DND-41 (cell line): ENCODE measurements at regions not wholly inside any gene's neighbourhood (a gene's known extent, or its start where the extent isn't known, plus 50 kb on each side); places are given as distances from the start of the nearest gene placed in this dataset.

ENCODE experiments used
- ATAC-seq: fragments of 200-7000 bp; cut with Tn5 transposase; 3 replicates; pipeline ENCODE4 v1.9.1; 2021; ENCODE audit warnings: low read depth; ENCODE audit not compliant: insufficient read depth
- DNase-seq: peaks from one replicate; pipeline ENCODE4 v3.0.0-alpha.2; 2020
- H2AFZ ChIP-seq: 2 replicates; pipeline ENCODE4 v1.6.0; 2012; ENCODE audit warnings: low read depth, low read length
- H3K27ac ChIP-seq: 2 replicates; pipeline ENCODE4 v1.5.1; 2012; ENCODE audit warnings: low read length, inconsistent platforms
- H3K27me3 ChIP-seq: fragments of 200-600 bp; sonication (generic); 2 replicates; pipeline ENCODE4 v1.6.0; 2012; ENCODE audit warnings: low read length, mild to moderate bottlenecking, inconsistent platforms; ENCODE audit not compliant: insufficient read depth, poor library complexity
- H3K36me3 ChIP-seq: 2 replicates; pipeline ENCODE4 v1.5.1; 2012; ENCODE audit warnings: low read length, inconsistent platforms; ENCODE audit not compliant: insufficient read depth
- H3K4me1 ChIP-seq: 2 replicates; pipeline ENCODE4 v1.5.1; 2012; ENCODE audit warnings: mild to moderate bottlenecking, low read length; ENCODE audit not compliant: insufficient read depth
- H3K4me2 ChIP-seq: 2 replicates; pipeline ENCODE4 v1.6.0; 2012; ENCODE audit warnings: mild to moderate bottlenecking, moderate library complexity, low read length, inconsistent platforms; ENCODE audit not compliant: insufficient read depth
- H3K4me3 ChIP-seq, 2 experiments: fragments of 200-600 bp in 1 of 2; shearing (Covaris generic) in 1 of 2; 2 replicates each; pipeline ENCODE4 v1.5.1; 2012 to 2016; ENCODE audit warnings: inconsistent platforms in 2 of 2, low read length in 2 of 2, mild to moderate bottlenecking in 2 of 2, low read depth in 1 of 2, moderate library complexity in 1 of 2
- H3K79me2 ChIP-seq: 2 replicates; pipeline ENCODE4 v1.6.0; 2012; ENCODE audit warnings: low read length, inconsistent platforms; ENCODE audit not compliant: insufficient read depth
- H3K9ac ChIP-seq: 2 replicates; pipeline ENCODE4 v1.6.0; 2012; ENCODE audit warnings: low read depth, mild to moderate bottlenecking, inconsistent platforms, low read length, moderate library complexity
- H3K9me3 ChIP-seq: 2 replicates; pipeline ENCODE4 v1.5.1; 2012; ENCODE audit warnings: low read length, moderate library complexity, mild to moderate bottlenecking, inconsistent platforms; ENCODE audit not compliant: insufficient read depth, severe bottlenecking
- H4K20me1 ChIP-seq: 2 replicates; pipeline ENCODE4 v1.6.0; 2012; ENCODE audit warnings: low read length; ENCODE audit not compliant: insufficient read depth
- CTCF ChIP-seq: IDR thresholded peaks from 2 replicates; pipeline ENCODE4 v1.5.1; 2012; ENCODE audit warnings: borderline replicate concordance, low read length, moderate library complexity, mild to moderate bottlenecking; ENCODE audit not compliant: poor library complexity, severe bottlenecking; ENCODE audit errors: extremely low read depth
- EZH2 ChIP-seq: IDR thresholded peaks from 3 replicates; pipeline ENCODE4 v1.6.1; 2012; ENCODE audit warnings: borderline replicate concordance, low read depth, mild to moderate bottlenecking, moderate library complexity, low read length, inconsistent platforms; ENCODE audit not compliant: severe bottlenecking

GRCh38 chr7:19920166-19920565 lies 146.7 kb upstream of the TMEM196 start:
- Histone ChIP-seq H3K4me2 (no peak overlapping the region), H3K4me3 (no peak overlapping the region), H3K9ac (no peak overlapping the region), H3K27ac (no peak overlapping the region), H3K27me3 (no peaks in the 10 kb centered on the region), H4K20me1 (no peaks in the 10 kb centered on the region), H3K79me2 (no peaks in the 10 kb centered on the region), H3K9me3 (no peaks in the 10 kb centered on the region), H3K4me1 (no peaks in the 10 kb centered on the region), H2AFZ (no peak overlapping the region), H3K36me3 (no peaks in the 10 kb centered on the region)
- TF ChIP-seq CTCF (no peak), EZH2 (no peak)
- no peak for DNase-seq
- no peak for ATAC-seq

GRCh38 chr7:19919261-19920095 lies 146.1 kb upstream of the TMEM196 start:
- H3K4me2 ChIP-seq = no peak overlapping the region
- no peaks in the 10 kb centered on the region for H3K27me3 ChIP-seq
- H3K9me3 ChIP-seq = no peaks in the 10 kb centered on the region
- no peak overlapping the region for H3K27ac ChIP-seq
- no peak for DNase-seq
- TF ChIP-seq CTCF = no peak
- TF ChIP-seq EZH2 = no peak
- ATAC-seq = no peak
- H2AFZ ChIP-seq = no peak overlapping the region
- no peaks in the 10 kb centered on the region for H3K4me1 ChIP-seq
- H4K20me1 ChIP-seq = no peaks in the 10 kb centered on the region
- no peaks in the 10 kb centered on the region for H3K36me3 ChIP-seq
- no peaks in the 10 kb centered on the region for H3K79me2 ChIP-seq
- no peak overlapping the region for H3K4me3 ChIP-seq
- H3K9ac ChIP-seq = no peak overlapping the region

- TF ChIP-seq EZH2 (no peak), CTCF (no peak)
- ATAC-seq (no peak), DNase-seq (no peak)
- Histone ChIP-seq H3K4me3 (no peak overlapping the region), H4K20me1 (no peaks in the 10 kb centered on the region), H3K9ac (no peak overlapping the region), H3K79me2 (no peaks in the 10 kb centered on the region), H3K9me3 (no peaks in the 10 kb centered on the region), H3K36me3 (no peaks in the 10 kb centered on the region), H3K4me1 (no peaks in the 10 kb centered on the region), H2AFZ (no peak overlapping the region), H3K27me3 (no peaks in the 10 kb centered on the region), H3K4me2 (no peak overlapping the region), H3K27ac (no peak overlapping the region)
Measured at GRCh38 chr7:19916046-19916445, 142.6 kb upstream of the TMEM196 start.
